ENCODE measurements at regions not wholly inside any gene's neighbourhood (a gene's known extent, or its start where the extent isn't known, plus 50 kb on each side); places are given as distances from the start of the nearest gene placed in this dataset.

DNA sequence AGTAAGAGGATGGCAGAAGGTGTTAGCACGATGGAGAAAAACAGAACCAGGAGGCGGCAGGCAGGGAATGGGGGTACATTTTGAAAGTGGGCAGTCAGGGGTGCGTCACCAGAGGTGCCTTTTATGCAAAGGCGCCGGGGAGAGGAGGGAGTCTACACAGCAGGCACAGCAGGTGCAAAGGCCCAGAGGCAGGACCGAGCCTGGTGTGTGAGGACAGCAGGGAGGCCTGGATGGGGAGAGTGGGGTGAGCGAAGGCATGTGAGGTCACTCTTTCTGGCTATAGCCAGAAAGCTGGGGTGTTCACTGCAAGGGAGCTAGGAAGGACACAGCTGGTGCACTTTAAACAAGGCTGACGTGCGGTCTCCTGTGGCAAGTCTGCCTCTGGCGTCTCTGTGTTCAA, 65.0 kb downstream of the NCOR2 start:
- ATAC-seq (ENCODE audit: low FRiP score) (no peak), DNase-seq (ENCODE audit: low spot score) (no peak)
- TF ChIP-seq, protein P1, sequence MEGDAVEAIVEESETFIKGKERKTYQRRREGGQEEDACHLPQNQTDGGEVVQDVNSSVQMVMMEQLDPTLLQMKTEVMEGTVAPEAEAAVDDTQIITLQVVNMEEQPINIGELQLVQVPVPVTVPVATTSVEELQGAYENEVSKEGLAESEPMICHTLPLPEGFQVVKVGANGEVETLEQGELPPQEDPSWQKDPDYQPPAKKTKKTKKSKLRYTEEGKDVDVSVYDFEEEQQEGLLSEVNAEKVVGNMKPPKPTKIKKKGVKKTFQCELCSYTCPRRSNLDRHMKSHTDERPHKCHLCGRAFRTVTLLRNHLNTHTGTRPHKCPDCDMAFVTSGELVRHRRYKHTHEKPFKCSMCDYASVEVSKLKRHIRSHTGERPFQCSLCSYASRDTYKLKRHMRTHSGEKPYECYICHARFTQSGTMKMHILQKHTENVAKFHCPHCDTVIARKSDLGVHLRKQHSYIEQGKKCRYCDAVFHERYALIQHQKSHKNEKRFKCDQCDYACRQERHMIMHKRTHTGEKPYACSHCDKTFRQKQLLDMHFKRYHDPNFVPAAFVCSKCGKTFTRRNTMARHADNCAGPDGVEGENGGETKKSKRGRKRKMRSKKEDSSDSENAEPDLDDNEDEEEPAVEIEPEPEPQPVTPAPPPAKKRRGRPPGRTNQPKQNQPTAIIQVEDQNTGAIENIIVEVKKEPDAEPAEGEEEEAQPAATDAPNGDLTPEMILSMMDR (IDR thresholded peaks at IDR 0.05): no peak

DNA sequence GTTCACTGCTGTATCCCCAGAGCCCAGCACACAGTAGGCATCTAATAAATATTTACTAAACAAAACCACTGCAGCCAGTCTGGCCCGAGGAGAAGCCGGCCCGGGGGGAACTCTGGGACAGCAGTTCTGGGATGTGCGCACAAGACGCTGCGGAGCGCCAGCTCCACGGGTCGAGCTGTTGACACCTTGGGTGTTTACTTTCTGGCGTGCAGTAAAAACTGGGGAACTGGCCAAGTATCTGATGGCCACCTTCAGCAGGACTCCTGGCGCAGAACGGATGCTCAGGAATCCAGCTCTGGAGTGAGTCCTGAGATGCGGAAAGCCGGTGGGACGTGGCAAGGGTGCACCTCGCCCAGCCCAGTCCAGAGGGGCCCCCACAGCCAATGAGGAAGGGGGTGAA, 65.6 kb downstream of the NCOR2 start:
- no peak for ATAC-seq (ENCODE audit: low FRiP score)
- DNase-seq (ENCODE audit: low spot score): no peak
- TF ChIP-seq, protein P1 (IDR thresholded peaks at IDR 0.05): no peak

DNA sequence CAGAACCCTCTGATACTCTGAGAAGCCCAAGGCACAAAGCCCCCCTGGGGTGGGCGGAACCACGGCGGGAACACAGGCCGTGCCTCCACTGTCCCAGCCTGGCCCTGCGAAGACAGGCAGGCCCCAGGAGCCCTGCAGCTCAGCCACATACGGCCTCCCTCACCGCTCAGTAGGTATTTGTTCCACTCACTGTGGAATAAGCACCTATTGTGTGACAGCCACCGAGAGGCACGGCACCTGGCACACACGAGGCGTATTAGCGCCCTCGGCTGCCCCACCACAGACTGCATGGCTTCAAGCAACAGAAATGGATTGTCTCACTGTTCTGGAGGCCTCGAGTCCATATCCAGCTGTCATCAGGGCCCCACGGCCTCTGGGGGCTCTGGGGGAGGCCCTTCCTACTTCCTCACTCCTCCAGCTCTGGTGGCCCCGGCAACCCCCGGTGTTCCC, 66.3 kb downstream of the NCOR2 start:
- DNase-seq (ENCODE audit: low spot score): no peak
- no peak for ATAC-seq (ENCODE audit: low FRiP score)
- TF ChIP-seq, protein P1 (IDR thresholded peaks at IDR 0.05): no peak

DNA sequence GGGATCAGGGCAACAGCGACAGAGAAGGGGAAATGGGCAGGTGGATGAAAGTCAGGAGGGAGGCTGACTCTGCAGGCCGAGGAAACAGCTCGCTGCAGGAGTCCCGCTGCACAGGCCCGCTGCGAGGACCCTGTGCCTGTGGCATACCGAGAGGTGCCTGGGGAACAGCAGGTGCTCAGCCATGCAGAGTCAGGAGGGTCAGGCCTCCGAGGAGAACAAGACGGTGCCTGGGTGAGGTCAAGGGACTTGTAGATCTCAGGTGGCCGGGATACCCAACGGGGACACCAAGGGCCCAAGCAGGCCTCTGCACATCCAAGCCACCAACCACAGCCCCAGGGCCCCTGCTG, 67.5 kb downstream of the NCOR2 start:
- ATAC-seq (ENCODE audit: low FRiP score): no peak
- TF ChIP-seq, protein P1 (IDR thresholded peaks at IDR 0.05): no peak
- no peak for DNase-seq (ENCODE audit: low spot score)

DNA sequence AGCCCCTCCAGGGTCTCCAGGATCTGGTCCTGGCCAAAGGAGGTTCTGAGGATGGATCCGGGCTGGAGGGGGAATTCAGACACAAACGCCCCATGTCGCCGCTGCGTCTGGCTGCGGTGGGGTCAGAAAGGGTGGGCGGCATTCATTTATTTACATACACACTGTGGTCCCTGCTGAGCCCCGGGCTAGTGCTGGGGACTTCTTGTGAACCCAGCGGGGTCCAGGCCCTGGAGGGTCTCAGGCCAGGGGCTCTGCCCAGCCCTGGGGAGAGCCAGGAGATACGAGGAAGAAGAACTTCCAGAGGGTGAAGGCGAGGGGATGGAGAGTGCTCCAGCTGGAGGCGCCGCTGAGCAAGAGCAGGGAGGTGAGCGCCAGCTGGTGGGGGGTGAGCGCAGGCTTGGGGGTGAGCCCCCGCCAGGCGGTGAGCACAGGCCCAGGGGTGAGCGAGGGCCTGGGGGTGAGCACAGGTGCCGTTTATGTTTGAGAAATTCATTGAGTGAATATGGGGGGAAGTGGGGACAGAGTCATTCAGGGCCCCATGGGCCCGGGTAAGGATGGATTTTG, 68.1 kb downstream of the NCOR2 start:
- DNase-seq (ENCODE audit: low spot score): no peak
- no peak for ATAC-seq (ENCODE audit: low FRiP score)
- TF ChIP-seq, protein P1 (IDR thresholded peaks at IDR 0.05): no peak

DNA sequence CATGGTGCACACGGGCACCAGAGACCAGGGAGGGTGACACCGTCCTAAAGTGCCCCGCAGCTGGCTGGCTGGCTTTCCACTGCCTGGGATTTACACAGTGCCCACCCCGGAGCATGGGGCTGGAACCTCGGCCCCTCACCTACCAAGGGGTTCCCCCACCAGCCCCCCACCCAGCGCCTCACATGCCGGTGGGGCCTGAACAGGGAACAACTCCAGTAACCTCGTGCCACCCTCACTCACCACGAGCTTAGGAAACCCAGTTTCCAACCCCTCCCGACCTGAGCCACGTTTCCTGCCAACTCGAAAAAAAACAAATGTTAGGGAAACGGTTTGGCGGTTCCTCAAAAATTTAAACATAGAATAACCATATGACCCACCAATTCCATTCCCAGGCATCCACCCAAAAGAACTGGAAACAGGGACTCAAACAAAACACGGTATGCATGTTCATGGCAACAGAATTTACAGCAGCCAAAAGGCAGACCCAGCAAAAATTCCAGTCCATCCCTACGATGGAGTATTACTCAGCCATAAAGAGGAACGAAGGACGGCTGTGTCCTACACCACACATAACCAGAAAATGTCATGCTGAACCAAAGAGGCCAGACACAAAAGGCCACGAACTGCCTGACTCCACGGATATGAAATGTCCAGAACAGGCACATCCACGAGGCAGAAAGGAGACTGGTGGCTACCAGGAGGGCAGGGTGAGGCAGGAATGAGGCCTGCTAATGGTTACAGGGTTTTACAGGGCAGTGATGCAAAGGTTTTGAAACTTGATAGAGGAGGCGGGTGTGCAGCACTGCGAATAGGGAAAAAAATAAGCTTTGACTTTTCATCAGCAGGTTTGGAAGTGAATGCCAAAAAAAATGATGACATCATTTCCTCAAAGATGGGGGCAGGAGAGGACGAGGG, 68.9 kb downstream of the NCOR2 start:
- DNase-seq (ENCODE audit: low spot score): no peak
- TF ChIP-seq, protein P1 (IDR thresholded peaks at IDR 0.05): no peak
- ATAC-seq (ENCODE audit: low FRiP score): no peak

DNA sequence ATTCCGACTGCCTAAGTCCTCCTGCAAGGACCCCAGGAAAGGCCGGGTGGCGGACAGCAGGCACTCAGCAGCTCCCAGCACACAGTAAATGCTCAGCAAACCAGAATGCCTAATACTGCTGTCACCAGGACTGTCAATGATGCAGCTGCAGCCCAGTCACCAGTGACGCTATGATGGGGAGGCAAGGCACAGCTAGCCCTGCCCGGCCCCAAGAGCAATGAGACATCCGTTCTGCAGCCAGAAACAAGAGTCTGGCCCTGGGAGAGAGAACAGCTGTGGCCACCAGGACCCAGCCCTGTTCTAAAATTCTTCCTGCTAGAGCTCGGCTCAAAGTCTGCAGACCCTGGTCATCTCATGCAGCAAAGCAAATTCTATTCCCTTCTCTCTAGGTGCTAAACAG, 69.8 kb downstream of the NCOR2 start:
- DNase-seq (ENCODE audit: low spot score): no peak

More for the DNA sequence above, 69.8 kb downstream of the NCOR2 start:
- TF ChIP-seq, protein P1 (IDR thresholded peaks at IDR 0.05): no peak
- no peak for ATAC-seq (ENCODE audit: low FRiP score)

Measured in omental fat pad (tissue), 3 donors.